NCI-H2171 (cell line): ENCODE measurements at regions not wholly inside any gene's neighbourhood (a gene's known extent, or its start where the extent isn't known, plus 50 kb on each side); places are given as distances from the start of the nearest gene placed in this dataset.
"Not testable (repeated sequence)": the region's sequence is repeated elsewhere in the genome, so short reads cannot be mapped to it uniquely, and the experiment has no call there.

Experiments used
- DNase-seq: peaks from one replicate; lab custom pipeline; 2025; lab: John Stamatoyannopoulos, UW

DNA sequence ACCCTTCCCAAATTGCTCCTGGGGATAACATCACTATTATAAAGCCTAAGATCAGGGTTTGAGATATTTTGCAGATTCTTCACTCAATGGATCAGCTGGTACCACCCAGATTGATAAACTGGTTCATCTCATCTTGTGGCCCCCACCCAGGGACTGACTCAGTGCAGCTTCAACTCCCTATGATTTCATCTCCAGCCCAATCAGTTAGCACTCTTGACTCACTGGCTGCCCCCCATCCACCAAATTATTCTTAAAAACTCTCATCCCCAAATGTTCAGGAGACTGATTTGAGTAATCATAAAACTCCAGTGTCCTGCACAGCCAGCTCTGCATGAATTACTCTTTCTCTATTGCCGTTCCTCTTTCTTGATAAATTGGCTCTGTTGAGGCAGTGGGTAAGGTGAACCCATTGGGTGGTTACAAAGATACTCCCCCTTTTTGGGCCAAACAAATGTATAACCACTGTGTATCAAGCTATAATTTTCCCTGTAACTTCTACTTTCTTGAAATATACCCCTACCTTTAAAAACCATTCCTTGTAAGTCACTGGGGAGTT, 263.3 kb upstream of the IL12B start:
- no peak for DNase-seq

DNA sequence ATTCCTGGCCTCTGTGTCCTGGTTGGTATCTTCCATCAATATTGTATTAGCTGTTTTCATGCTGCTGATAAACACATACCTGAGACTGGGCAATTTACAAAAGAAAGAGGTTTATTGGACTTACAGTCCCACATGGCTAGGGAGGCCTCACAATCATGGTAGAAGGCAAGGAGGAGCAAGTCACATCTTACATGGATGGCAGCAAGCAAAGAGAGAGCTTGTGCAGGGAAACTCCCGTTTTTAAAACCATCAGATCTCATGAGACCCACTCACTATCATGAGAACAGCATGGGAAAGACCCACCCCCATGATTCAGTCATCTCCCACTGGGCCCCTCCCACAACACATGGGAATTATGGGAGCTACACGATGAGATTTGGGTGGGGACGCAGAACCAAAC, 265.3 kb upstream of the IL12B start:
- not testable (repeated sequence) for DNase-seq

DNA sequence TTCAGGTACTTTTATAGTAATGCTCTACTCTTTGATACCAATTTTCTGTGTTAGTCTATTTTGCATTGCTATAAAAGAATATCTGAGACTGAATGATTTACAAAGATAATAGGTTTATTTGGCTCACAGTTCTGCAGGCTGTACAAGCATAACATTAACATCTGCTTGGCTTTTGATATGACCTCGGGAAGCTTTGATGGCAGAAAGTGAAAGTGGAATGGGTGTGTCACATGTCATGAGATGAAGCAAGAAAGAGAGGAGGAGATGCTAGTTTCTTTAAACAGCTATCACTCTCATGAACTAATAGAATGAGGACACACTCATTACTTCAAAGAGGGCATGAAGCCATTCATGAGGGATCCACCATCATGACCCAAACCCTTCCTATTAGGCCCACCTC, 270.9 kb upstream of the IL12B start:
- DNase-seq, result no peak

DNA sequence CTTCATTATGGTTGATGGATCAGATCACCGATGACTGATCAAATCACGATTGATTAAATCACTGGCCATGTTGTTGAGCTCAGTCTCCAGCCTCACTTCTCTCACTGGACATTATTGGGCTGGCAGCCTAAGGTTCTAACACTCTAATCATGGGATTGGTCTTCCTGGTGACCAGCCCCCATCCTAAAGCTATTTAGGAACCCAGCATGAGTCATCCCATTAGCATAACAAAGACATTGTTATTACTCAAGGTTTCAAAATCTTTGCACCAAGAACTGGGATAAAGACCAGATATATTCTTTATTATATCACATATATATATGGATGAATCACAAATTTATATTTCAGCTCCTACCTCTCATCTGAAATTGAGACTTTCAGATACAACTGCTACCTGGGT, 272.1 kb upstream of the IL12B start:
- no peak for DNase-seq

DNA sequence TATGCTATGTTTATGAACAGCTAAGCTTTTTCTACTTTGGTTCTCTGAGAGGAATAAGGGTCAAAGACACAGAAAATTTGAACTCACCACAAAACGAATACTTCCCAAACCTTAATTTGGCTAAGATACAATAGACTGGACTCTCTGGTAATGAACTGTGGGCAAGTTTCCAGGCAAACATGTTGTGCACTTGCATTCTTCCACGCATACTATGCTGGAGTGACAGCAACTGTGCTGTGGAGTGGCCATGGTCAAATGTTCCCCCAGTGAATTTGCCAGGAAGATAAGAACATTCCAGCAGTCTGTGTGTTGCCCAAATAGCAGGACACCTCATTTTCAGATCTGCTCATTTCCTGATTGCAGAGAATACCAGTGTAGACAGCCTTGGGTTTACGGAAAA, 275.3 kb upstream of the IL12B start:
- no peak for DNase-seq

DNA sequence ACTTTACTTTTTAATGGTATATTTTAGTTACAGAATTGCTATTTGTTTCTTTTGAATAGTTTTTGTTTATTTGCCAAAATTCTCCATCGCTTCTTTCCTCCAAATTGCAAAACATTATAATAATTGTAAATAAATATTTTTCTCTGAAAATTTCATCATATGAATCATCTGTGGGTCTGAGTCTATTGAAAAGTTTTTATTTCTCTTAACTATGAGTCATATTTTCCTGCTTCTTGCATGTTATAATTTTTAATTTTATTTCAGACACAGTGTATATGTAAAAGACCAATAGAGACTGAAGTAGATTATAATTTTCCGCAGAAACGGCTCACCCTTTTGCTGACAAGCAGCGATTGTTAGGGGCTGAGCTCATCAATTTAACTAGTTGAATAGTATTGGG, 279.1 kb upstream of the IL12B start:
- no peak for DNase-seq

DNA sequence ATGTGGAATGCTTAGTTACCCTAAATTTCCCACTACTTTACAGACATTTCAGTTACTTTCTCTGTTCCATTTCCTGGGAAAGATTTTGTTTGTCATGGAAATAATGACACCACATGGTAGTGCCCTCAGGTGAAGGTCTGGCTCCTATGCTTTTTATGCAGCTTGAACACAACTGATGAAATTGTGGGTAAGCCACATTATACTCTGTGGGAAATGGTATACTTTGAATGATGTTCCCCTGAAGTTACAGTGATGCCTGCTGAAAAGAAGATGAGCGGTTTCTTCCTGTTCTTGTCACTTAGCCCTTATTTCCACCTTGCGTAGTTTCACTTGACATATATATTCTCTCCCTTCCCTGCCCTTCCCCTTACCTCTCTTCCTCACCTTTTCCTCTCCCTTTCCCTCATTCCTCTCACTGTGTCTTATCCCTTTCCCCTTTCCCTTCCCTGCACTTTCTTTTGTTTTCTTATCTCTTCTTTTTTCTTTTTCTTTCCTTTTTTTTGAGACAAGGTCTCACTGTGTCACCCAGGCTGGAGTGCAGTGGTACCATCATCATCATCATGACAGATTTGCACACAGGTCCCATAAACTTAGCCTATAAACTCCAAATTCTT, 280.8 kb upstream of the IL12B start:
- no peak for DNase-seq

DNA sequence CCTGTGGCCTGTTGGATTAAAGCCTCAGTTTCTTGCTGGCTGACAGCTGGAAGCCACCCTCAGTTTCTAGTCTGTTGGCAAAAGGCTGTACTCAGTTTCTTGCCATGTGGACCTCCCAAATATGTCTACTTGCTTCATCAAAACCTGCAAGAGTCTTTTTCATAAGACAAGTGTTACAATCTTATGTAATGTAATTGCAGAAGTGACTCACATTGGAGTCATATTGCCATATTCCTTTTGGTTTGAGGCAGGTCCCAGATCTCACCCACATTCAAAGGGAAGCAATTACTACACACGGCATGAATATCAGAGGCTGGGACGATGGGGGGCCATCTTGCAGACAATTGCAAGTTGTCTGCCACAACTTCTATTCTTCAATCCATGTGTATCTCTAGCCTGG, 286.7 kb upstream of the IL12B start:
- DNase-seq, result no peak

DNA sequence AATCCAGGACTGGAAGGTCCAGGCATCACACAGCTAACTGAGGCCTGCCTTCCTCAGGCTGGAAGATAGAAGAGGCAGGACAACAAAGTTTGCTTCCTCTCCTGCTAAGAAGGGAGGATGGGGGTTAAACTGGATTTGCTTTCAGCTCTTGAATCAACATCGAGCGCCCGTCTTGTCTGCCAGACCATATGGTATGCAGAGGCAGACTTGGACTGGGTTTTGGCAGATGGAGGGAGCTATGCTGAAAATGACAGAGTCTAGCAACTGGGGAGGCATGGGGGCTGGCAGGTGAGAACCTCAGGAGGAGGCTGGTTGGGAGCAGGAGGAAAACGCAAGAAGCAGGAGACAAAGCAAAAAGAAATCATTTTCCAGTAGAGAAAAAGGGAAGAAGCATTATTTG, 289.5 kb upstream of the IL12B start:
- DNase-seq, result no peak

DNA sequence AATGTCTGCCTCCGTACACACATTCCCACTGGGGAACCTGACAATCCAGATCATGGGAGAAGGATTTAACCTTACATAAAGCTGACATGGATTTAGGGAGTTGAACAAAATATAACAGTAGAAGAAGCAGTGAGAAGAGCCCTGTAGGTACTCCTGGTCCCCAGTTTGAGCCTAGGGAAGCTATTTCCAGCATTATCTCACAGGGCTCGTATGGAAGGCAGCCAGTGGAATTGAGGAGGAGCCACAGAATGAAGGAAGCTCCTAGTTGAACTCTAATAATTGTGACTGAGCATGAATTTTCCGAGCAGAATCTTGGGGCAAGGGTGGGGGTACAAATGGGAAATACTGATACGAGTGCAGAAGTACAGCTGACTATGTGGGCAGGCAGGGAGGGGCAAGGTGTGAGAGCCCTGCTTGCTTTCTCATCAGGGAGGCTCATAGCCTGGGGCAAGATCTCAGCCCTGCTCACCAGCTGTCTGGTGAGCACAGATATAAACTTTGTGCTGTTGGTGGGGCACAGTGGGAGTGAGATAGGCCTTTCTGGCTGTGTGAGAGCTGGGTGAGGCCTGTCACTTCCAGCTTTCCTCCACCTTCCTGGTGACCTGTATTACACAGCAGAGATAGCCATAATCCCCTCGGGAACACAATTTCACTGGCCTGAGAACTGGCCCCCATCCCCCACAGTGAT, 290.7 kb upstream of the IL12B start:
- DNase-seq, result no peak

DNA sequence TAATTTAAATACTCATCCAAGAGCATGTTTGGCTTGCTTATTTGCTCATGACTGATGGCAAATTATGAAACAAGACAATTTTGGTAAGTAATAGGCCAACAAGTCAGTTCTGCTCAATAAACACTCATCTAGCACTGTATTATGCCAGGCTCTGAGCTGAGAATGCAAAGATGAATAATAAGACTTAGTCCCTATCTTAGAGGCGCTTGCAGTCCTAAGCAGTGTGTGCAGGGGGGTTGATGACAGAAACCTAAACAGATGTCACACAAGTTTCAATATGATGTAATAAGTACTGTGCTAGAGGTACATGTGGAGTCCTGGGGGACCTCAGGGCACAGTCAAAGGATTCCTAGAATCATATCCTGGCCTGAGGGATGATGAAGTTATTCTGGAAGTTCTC, 287.6 kb upstream of the ADRA1B start:
- no peak for DNase-seq

DNA sequence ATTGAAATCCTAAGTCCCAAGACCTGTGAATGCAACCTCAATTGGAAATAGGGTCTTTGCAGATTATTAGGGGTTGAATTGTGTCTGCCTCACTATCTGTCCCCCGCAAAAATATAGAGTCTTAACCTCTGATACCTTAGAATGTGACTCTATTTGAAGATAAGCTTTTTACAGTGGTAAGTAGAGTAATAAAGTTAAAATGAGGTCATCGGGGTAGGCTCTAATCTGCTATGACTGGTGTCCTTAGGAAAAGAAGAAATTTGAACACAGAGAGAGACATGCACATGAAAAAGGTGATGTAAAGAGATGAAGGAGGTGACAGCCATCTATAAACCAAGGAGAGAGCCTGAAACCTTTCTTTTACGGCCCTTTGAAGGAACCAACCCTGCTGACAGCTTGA, 287.1 kb upstream of the ADRA1B start:
- no peak for DNase-seq

DNA sequence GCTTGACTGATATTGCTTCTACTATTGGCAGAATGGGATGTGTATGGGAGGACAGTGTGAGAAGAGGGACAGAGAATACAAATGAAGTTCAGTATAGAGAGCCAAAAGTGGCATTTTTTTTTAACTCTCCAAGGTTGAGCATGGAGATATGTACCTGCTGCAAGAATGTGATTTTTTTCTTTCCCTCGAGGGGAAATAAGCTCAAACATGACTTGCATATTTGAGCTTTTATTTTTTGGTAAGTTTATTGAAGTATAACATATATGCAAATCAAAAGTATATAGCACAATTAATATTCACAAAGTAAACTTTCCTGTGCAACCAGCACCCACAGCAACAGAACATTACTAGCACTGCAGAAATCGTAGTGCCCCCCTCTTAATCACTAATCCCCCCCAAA, 285.7 kb upstream of the ADRA1B start:
- no peak for DNase-seq

DNA sequence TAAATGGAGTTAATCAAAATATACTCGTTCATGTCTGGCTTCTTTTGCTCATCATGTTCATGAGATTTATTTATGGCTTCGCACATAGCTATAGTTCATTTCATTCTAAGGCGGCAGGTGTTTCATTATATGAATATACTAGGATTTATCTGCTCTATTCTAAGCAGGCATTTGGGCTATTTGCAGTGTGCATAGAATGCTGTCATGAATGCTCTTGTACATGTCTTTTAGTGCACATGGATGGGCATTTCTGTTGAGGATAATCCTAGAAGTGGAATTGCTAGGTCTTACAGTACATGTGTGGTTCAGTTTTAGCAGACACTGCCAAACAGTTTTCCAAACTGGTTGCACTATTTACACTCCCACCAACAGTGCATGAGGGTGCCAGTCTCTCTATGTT, 285.3 kb upstream of the ADRA1B start:
- DNase-seq, result no peak

DNA sequence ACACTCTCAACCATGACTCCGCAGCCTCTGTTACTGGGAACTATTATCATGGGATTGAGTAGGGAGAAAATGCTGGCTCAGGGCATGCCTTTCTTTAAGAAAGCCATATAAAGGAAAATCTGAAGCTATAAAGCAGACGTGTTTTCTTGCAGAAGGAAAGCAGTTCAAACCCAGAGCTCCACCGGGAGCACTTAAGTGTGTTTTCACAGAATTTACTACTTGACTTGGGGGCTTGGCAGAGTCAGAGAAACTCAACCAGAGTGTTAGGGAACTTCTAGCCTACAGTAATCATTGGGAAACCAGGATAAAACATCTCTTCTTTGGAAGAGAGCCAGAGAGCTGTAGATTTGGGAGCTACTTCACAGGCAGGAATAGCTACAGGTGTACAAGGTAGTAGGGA, 283.4 kb upstream of the ADRA1B start:
- DNase-seq, result no peak

DNA sequence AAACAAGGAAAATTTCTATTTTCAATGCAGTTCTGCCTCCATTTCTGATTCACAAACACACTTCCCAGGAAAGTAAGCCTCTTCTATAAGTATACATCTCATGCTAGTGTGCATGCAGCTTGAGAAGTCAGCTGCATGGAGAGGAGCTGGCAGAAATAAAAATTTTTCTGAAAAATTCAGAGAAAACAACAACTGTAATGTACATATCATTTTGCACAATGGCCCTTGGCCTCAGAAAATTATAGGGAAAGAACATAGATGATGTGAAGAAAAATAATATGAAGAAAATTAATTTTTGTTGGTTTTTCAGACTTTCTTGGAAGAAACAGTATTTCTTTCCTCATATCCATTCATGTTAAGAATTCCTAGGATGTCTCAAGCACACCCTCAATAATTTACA, 277.8 kb upstream of the ADRA1B start:
- DNase-seq, result no peak

DNA sequence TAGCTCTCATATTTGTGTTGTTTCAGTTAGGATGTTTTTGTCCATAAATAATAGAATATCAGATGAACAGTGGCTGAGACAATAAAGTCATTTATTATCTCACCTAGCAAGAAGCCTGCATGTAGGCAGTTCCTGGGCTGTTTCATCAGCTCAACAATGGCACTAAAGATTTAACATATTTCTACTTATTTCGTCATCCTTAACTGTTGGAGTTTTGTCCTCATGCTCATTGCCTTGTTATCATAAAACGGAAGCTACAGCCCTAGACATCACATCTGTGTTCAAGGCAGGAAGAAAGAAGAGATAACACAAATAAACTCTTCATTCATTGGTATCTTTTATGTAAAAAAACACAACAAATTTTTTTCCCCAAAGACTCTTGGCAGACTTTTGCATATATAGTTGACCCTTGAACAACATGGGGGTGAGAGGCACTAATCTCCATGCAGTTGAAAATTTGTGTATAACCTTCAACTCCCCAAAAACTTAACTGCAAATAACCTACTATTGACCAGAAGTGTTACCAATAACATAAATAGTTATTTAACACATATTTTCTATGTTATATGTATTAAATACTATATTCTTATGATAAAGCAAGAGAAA, 277.2 kb upstream of the ADRA1B start:
- DNase-seq, result no peak

DNA sequence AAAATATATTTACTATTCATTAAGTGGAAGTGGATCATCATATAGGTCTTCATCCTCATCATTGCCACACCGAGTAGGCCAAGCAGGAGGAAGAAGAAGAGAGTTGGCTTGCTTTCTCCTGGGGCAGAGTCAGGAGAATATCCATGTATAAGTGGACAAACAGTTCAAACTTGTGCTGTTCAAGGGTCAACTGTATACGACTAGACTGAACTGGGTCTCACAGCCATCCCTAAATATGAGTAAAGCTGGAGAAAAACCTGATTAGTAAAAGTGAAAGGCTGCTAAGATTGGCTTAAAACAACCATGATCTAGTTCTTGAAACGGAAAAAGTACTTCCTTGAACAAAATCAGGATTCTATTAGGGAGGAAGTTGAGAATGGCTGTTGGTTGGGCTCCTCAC, 276.7 kb upstream of the ADRA1B start:
- DNase-seq, result no peak

DNA sequence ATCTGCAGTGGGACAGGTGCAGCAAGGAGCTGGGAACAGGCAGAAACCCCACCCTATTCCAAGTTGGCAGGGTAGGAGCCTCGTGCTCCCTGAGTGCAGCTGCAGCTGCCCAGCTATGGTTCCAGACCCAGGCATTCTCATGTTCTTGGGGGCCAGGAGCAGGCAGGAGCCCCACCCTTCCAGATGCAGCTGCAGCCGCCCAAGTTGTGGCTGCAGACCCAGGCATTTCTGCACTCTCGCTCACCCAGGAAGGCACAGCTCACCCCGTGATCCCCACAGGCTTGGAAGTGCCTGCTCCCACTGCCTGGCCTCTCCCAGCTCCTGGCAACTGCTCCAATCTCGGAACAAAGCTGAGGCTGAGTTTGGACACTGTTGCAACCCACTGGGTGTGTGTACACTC, 275.8 kb upstream of the ADRA1B start:
- DNase-seq, result no peak

DNA sequence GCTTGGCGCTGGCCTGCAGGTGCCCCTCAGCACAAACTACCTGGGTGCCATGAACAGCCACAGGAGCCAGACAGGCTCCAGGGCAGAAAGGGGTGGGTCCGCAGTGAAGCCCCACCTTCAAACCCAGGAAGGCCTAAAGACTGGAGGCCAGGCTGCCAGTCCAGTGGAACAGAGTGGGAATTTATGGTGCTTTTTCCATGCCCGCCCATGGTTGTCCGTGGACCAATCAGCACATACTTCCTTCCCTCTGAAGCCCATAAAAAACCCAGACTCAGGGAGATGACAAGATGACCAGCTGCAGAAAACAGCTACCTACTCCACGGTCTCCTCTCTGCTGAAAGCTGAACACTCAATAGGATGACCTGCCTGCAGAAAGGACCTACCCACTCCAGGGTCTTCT, 275.4 kb upstream of the ADRA1B start:
- DNase-seq, result no peak

DNA sequence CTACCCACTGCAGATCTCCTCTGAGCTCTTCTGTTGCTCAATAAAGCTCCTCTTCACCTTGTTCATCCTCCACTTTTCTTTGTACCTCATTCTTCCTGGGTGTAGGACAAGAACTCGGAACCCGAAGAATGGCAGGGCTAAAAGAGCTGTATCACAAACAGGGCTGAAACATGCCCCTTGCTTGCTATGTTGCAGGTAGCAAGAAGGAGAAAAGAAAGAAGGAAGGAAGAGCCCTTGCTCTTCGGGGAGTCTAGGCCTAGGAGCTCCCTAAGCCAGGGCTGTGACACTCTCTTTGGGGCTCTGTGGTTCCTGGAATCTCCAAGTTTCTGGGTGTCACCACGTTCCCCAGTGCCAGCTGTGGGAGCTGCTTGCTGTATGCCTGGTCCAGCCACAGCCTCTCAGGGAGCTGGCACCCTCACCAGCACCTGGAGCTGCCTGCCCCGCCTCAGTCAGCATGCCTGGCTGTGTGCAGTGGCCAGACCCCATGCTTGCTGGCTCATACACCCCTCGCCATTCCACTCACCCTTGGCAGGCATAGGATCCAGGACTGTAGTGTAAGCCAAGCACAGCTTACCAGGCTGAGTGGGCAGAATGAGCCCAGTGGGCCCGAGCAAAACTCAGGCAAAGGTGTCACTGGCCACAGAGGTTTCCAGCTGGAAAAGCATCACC, 274.8 kb upstream of the ADRA1B start:
- DNase-seq, result no peak

DNA sequence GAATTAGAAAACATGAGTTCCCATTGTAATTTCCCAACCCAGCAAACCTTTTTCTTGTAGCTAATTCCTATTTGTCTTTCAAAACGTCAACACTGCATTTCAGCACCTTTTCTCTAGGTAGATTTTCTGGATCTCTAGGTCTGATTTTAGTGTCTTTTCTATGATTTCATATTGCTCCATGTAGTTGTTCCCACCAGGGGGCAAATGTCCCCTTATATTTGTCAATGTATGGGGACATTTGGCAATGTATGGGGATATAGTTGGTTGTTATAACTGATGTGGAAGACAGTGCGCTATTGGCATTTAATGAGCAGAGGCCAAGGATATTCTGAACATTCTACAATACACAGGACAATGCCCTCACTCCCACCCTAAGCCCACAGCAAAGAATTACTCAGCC, 273.9 kb upstream of the ADRA1B start:
- no peak for DNase-seq

DNA sequence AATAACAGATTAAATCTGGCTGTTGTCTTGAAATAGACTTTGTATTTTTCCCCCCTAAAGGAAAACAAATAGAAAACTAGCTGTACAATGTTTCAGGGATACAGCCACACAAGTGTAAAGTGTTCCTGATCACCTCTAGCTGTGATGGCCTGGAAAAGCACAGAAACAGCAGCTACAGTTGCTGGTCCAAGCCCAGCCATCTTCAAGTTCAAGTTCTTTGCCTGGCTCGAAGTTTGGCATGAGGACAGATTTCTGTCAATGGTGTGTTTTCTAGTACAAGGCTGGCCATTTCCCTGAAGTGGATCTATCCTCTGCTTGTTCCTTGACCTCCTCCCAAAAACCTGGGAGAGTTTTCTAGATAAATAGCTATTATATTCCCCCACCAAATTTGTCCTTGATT, 272.2 kb upstream of the ADRA1B start:
- DNase-seq, result no peak
